Stomach (tissue), 8 donors: ENCODE measurements at regions not wholly inside any gene's neighbourhood (a gene's known extent, or its start where the extent isn't known, plus 50 kb on each side); places are given as distances from the start of the nearest gene placed in this dataset.
A peak's percentile ranks its signal among the peaks of the same experiment; 100 is the strongest.

ENCODE experiments used
- DNase-seq, 2 donors: peaks; one replicate each; pipeline versions ENCODE4 v3.0.0 to v3.0.0-alpha.2; 2013 to 2019
- H3K27ac ChIP-seq, 5 donors: fragments of 200-600 bp in 4 of 5; sonication (generic) in 4 of 5; one replicate each; pipeline ENCODE4 v1.5.1; 2013 to 2019; ENCODE audit warnings: mild to moderate bottlenecking in 1 of 5, moderate library complexity in 1 of 5
- H3K27me3 ChIP-seq, 3 donors: fragments of 200-600 bp; sonication (generic); one replicate each; pipeline ENCODE4 v1.5.1; 2017 to 2019; ENCODE audit warnings: mixed run types in 1 of 3
- H3K36me3 ChIP-seq, 4 donors: fragments of 200-600 bp; sonication (generic); 1 replicate in 3 of 4; 2 replicates in 1 of 4; pipeline ENCODE4 v1.5.1; 2016 to 2019
- H3K4me1 ChIP-seq, 4 donors: fragments of 200-600 bp; sonication (generic); one replicate each; pipeline ENCODE4 v1.5.1; 2016 to 2019
- H3K4me3 ChIP-seq, 4 donors: fragments of 200-600 bp; sonication (generic) in 3 of 4; one replicate each; pipeline ENCODE4 v1.5.1; 2016 to 2019; ENCODE audit warnings: mild to moderate bottlenecking in 1 of 4
- H3K9me3 ChIP-seq, 4 donors: fragments of 200-600 bp; sonication (generic); one replicate each; pipeline ENCODE4 v1.5.1; 2016 to 2019
- CTCF ChIP-seq, 7 experiments: fragments of 450-650 bp in 4 of 7; fragments of 200-600 bp in 3 of 7; sonication (generic) in 3 of 7; IDR thresholded peaks; one replicate each; pipeline ENCODE4 v1.5.1; 2016 to 2019; ENCODE audit warnings: antibody characterized with exemption in 7 of 7, control low read depth in 2 of 7, mild to moderate bottlenecking in 1 of 7
- EP300 ChIP-seq: sonication (generic); formaldehyde crosslinking; IDR thresholded peaks from one replicate; pipeline ENCODE4 v1.6.1; 2017; ENCODE audit warnings: antibody characterized with exemption
- POLR2A ChIP-seq, 4 donors: fragments of 450-650 bp; IDR thresholded peaks; one replicate each; pipeline ENCODE4 v1.6.1; 2016; ENCODE audit warnings: antibody characterized with exemption in 4 of 4, control low read depth in 2 of 4, mild to moderate bottlenecking in 1 of 4, moderate library complexity in 1 of 4
- POLR2AphosphoS5 ChIP-seq, 3 donors: sonication (generic); formaldehyde crosslinking; IDR thresholded peaks; one replicate each; pipeline ENCODE4 v1.6.1; 2016; ENCODE audit warnings: antibody characterized with exemption in 3 of 3
- WGBS, 5 donors: extraction: QIAGEN DNeasy Blood & Tissue Kit in 3 of 5; methylation state at CpG; one replicate each; pipeline versions ENCODE4 v1.1.5 to v1.1.7; 2013 to 2018; 5-methylcytosine and 5-hydroxymethylcytosine counted together
- intact Hi-C: fragments of 100-400 bp; cut with DNase I; formaldehyde crosslinking; loops from one replicate; pipeline ENCODE4 v1.15.1; 2023; ENCODE audit warnings: low total_unique reads
- donor health status: healthy with polysubstance abuse.
- donor health status: Bipolar disorder and iron deficiency.
- donor health status: healthy.

- no peaks in the 10 kb centered on the region for H3K4me1 ChIP-seq
- intact Hi-C loops: no loop called here
- H3K27ac ChIP-seq: no peak overlapping the region
- H3K27me3 ChIP-seq: no peaks in the 10 kb centered on the region
- 59 to 67% (median 62%) methylated on average over 3 of the region's 3 CpGs for WGBS, 5 donors
- TF ChIP-seq CTCF (IDR thresholded peaks at IDR 0.05) (no peak), EP300 (no peak), POLR2AphosphoS5 (IDR thresholded peaks at IDR 0.05) (no peak), POLR2A (IDR thresholded peaks at IDR 0.05) (no peak)
- H3K36me3 ChIP-seq: no peaks in the 10 kb centered on the region
- H3K9me3 ChIP-seq: no peaks in the 10 kb centered on the region
- H3K4me3 ChIP-seq: no peak overlapping the region
- DNase-seq: no peak
Measured at GRCh38 chr20:48191200-48191599, 405.9 kb upstream of the SULF2 start.

DNA sequence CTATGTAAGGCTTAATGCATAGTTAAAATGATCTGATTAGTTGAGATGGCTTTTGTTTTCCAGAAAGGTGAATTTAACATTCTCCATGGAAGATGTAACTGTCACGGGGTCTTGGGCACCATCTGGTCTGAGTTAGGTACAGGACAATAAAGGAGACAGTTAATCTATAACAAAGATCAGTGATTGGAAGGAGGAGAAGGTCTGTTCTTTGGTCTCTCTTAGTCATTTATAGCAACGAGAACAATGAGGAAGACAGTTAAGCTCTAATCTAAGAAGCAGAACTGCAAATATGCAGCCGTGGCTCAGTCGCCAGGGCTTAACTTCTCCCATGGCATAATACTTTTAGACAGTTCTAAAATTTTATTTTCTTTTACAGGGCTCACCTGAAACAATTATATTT lies 405.5 kb upstream of the SULF2 start:
- 43 to 58% (median 48%) methylated on average over 4 of the region's 4 CpGs for WGBS, 5 donors
- no peaks in the 10 kb centered on the region for H3K4me1 ChIP-seq
- intact Hi-C loops: no loop called here
- H3K27me3 ChIP-seq: no peaks in the 10 kb centered on the region
- no peak for DNase-seq
- no peaks in the 10 kb centered on the region for H3K9me3 ChIP-seq
- no peaks in the 10 kb centered on the region for H3K36me3 ChIP-seq
- TF ChIP-seq CTCF (IDR thresholded peaks at IDR 0.05): no peak
- TF ChIP-seq POLR2A (IDR thresholded peaks at IDR 0.05): no peak
- no peak for TF ChIP-seq POLR2AphosphoS5 (IDR thresholded peaks at IDR 0.05)
- no peak for TF ChIP-seq EP300
- H3K4me3 ChIP-seq: no peak overlapping the region
- no peak overlapping the region for H3K27ac ChIP-seq

DNA sequence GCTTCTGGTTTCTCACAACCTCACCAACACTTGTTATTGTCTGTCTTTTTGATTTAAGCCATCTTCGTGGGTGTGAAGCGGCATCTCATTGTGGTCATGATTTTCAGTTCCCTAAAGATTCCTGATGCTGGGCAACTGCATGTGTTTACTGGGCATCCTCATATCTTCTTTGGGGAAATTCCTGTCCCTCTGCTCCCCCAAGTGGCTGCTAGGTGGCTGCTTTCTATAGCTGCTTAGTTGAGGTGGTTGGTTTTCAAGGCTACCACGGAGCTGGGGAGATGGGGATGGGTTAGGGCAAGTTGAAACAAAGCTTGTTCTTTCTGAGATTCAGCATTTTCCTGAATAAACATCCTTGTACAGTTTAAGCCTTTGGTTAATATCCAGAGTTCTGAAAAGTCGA lies 403.9 kb upstream of the SULF2 start:
- peak in 1 of 2 donors; percentile 55 for DNase-seq
- intact Hi-C loops: no loop called here
- Histone ChIP-seq H3K36me3 (no peaks in the 10 kb centered on the region), H3K9me3 (no peaks in the 10 kb centered on the region), H3K27ac (no peak overlapping the region), H3K4me3 (no peak overlapping the region), H3K27me3 (no peaks in the 10 kb centered on the region), H3K4me1 (no peaks in the 10 kb centered on the region)
- 55 to 66% (median 59%) methylated on average over 4 of the region's 4 CpGs for WGBS, 5 donors
- no peak for TF ChIP-seq POLR2AphosphoS5 (IDR thresholded peaks at IDR 0.05)
- TF ChIP-seq POLR2A (IDR thresholded peaks at IDR 0.05): no peak

- H3K27ac ChIP-seq: no peak overlapping the region
- no peak overlapping the region for H3K4me3 ChIP-seq
- H3K36me3 ChIP-seq: no peaks in the 10 kb centered on the region
- no peaks in the 10 kb centered on the region for H3K9me3 ChIP-seq
- 90 to 92% (median 92%) methylated on average over 7 of the region's 7 CpGs for WGBS, 5 donors
- no peaks in the 10 kb centered on the region for H3K27me3 ChIP-seq
- H3K4me1 ChIP-seq: no peaks in the 10 kb centered on the region
- no peak for DNase-seq
- intact Hi-C loops: no loop called here
- no peak for TF ChIP-seq POLR2A (IDR thresholded peaks at IDR 0.05)
- no peak for TF ChIP-seq CTCF (IDR thresholded peaks at IDR 0.05)
Measured at GRCh38 chr20:48187851-48188250, 402.6 kb upstream of the SULF2 start.

DNA sequence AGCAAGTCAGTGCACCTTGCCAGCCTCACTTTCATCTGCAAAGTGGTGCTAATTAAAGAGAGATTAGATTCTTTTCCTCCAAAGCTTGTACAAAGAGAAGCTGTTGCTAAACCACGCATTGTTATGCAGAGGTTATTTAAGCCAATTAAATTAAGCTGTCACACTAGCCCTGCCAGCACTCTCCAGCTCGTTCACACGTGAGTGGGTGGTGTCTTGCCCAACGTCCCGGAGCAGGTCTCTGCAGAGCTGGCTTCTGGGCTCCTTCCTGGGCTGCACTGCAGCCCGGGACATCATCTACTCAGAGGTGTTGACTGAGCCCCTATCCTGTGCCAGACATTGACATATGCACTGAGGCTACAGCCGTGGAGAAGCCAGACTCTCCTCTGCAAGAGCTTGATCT lies 401.6 kb upstream of the SULF2 start:
- no peak overlapping the region for H3K27ac ChIP-seq
- H3K36me3 ChIP-seq: no peaks in the 10 kb centered on the region
- no peak overlapping the region for H3K4me3 ChIP-seq
- intact Hi-C loops: no loop called here
- TF ChIP-seq EP300 (no peak), POLR2A (IDR thresholded peaks at IDR 0.05) (no peak), CTCF (IDR thresholded peaks at IDR 0.05) (no peak), POLR2AphosphoS5 (IDR thresholded peaks at IDR 0.05) (no peak)
- WGBS, 5 donors: 39 to 63% (median 41%) methylated on average over 6 to 7 of the region's 7 CpGs
- no peaks in the 10 kb centered on the region for H3K9me3 ChIP-seq
- no peaks in the 10 kb centered on the region for H3K4me1 ChIP-seq
- no peak for DNase-seq
- no peaks in the 10 kb centered on the region for H3K27me3 ChIP-seq
